Activated CD4-positive, alpha-beta T cell treated with anti-CD3 and anti-CD28 coated beads, Interleukin-10, Interleukin-2, amounts not matched to agents 100 ng/mL and 50 ng/mL, durations not matched to agents 16 hours and 8 hours (primary cell): ENCODE measurements at regions not wholly inside any gene's neighbourhood (a gene's known extent, or its start where the extent isn't known, plus 50 kb on each side); places are given as distances from the start of the nearest gene placed in this dataset.

Experiments
- DNase-seq: peaks from one replicate; pipeline ENCODE4 v3.0.0-alpha.2; 2020

GRCh38 chr11:112884012-112884767, 77.0 kb upstream of the NCAM1 start:
- DNase-seq = no peak

GRCh38 chr11:112885744-112886433, 75.3 kb upstream of the NCAM1 start:
- no peak for DNase-seq

- DNase-seq = no peak
These were observed 74.5 kb upstream of the NCAM1 start for GRCh38 chr11:112886434-112887370.

GRCh38 chr11:112889446-112889845, 71.8 kb upstream of the NCAM1 start:
- no peak for DNase-seq

- no peak for DNase-seq
These were observed 61.8 kb upstream of the NCAM1 start for GRCh38 chr11:112899235-112900006.

- no peak for DNase-seq
These were observed 59.3 kb upstream of the NCAM1 start for GRCh38 chr11:112901924-112902323.

- no peak for DNase-seq
These were observed 58.7 kb upstream of the NCAM1 start for GRCh38 chr11:112902361-112903011.

GRCh38 chr11:112903340-112903739, 57.9 kb upstream of the NCAM1 start:
- no peak for DNase-seq

GRCh38 chr11:112911124-112911523, 50.1 kb upstream of the NCAM1 start:
- no peak for DNase-seq
